GM21423 (cell line): ENCODE measurements at regions not wholly inside any gene's neighbourhood (a gene's known extent, or its start where the extent isn't known, plus 50 kb on each side); places are given as distances from the start of the nearest gene placed in this dataset.
"Not testable (repeated sequence)": the region's sequence is repeated elsewhere in the genome, so short reads cannot be mapped to it uniquely, and the experiment has no call there.

Source experiments
- ATAC-seq: cut with Tn5 transposase; IDR thresholded peaks from one replicate; pipeline ENCODE4 v1.9.1; 2021; ENCODE audit warnings: mild to moderate bottlenecking, moderate library complexity; ENCODE audit not compliant: unreplicated experiment

DNA sequence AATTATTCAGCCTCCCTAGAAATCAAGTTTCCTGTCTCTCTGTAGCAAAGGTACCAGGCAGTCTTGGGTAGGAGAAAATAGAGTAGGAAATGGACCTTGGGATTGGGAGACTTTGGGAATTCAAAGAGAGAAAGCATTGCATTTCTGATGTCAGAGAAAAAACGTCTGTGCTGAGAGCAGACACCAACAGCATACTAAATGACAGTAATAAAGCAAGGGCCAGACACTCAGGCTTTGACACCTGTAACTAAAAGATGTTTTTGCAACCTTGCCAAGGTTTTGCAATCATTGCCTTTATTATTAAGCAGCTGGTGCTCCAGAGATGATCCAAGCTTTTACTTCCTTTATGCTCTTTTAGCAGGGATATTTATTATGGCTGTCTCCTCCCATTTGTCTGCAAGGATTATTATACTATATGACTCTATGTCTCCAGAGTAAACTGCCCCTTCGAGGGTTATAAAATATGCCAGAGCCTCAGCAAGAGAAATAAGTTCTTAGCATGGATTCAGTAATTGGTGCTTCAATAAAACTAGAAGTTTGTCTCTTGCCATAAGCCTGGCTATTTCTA, 85.2 kb upstream of the GRAMD1B start:
- ATAC-seq: no peak

DNA sequence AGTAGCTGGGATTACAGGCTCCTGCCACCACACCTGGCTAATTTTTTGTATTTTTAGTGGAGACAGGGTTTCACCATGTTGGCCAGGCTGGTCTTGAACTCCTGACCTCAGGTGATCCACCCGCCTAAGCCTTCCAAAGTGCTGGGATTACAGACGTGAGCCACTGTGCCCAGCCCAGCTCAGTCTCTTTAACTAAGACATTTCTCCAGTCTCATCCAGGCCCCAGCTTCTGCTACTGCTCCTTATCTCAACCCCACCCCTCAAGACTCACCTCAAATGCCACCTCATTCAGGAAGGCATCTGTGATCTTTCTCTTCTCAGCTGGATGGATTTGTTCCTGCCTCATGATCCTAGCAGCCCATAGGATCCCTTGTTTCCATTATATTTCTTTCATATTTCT, 85.9 kb upstream of the GRAMD1B start:
- not testable (repeated sequence) for ATAC-seq

DNA sequence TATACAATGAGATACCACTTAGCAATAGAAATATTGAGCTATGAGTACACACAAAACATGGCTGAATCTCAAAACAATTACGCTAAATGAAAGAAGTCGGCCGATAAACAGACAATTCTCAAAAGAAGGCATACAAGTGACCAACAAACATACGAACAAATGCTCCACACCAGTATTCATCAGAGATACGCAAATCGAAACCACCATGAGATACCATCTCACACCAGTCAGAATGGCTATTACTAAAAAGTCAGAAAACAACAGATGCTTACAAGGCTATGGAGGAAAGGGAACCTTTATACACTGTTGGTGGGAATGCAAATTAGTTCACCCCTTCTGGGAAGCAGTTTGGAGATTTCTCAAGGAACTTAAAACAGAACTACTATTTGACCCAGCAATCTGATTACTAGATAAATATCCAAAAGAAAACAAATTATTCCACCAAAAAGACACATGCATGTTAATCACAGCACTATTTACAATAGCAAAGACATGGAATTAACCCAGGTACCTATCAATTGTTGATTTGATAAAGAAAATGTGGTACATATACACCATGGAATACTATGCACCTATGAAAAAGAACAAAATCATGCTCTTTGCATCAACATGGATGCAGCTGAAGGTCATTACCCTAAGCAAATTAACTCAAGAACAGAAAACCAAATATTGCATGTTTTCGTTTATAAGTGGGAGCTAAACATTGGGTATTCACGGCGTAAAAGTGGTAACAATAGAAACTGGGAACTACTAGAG, 90.9 kb upstream of the GRAMD1B start:
- ATAC-seq: no peak

DNA sequence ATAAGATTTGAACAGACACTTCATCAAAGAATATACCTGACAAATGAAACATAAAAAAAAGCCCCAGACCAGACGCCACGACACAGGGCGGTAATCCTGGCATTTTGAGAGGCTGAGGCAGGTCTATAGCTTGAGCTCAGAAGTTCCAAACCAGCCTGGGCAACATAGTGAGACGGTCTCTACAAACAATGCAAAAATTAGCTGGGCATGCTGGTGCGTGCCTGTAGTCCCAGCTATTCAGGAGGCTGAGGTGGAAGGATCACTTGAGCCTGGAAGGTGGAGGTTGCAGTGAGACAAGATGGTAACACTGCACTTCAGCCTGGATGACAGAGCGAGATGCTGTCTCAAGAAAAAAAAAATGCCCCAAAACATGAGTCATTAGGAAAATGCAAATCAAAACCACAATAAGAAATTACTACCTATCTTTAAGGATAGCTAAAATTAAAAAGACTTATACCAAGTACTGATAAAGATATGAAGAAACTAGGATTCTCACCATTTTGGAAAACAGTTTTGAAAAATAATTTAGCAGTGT, 91.7 kb upstream of the GRAMD1B start:
- ATAC-seq: no peak

DNA sequence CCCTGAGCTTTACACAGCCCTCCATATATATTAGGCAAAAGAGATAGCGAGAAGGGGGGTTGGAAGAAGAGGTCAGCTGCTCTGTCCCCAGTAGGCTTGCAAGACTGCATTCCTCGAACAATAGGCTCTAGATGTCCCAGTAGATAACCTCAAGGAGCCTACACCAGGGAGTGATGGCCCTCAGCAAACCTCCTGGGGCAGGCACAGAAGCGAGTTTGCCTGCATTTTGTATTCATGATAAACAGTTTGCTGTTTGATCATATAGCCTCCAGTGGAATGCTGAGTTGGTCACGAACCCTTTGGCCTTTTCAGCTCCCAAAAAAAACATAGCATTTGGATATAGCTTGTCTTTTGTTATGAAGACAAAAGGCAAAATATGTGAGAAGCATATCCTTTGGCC, 95.1 kb upstream of the GRAMD1B start:
- no peak for ATAC-seq

DNA sequence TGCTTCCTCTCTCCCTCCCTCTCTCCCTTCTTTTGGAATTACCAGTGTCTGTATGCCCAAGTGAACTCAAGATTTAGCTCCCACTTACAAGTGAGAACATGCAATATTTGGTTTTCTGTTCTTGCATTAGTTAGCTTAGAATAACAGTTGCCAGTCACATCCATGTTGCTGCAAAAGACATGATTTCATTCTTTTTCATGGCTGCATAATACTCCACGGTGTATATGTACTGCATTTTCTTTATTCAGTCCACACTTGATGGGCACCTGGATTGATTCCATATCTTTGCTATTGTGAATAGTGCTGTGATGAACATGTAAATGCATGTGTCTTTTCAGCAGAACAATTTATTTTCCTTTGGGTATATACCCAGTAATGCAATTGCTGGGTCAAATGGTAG, 97.5 kb upstream of the GRAMD1B start:
- not testable (repeated sequence) for ATAC-seq

DNA sequence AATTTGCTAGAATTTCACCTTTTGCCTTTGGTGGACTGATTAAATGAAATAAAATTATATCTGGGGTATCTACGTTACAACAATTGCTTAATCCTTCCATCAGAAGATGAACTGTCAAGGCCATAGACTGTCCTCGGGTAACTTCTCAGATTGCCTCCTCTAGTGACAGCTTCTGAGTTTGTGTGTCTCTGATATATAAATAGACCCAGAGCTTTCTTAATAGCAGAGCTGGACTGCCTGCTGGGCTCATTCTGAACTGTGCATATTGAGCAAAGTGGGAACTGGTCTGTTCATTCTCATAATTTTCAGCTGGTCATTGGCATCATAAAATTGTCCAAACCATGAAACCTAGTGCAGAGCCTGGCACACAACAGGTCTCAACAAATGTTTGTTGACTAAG, 99.1 kb upstream of the GRAMD1B start:
- no peak for ATAC-seq

DNA sequence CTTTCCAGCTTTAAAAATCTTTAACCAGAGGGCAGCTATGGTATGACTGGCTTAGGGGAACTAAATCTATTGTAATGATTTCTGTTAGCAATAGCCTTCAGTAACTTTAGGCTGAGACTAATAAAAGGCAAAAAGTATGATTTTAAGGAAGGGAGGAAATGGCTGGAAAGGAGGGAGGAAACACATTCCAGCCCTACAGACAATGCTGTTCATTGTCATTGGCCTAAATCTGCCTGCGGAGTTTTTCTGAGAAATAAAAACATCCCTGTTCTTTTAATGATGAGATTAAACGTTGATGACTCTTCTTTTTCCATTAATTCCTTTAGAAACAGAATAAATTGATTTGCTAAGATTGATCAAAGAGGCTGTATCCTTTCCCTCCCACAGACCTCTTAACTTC, 99.6 kb upstream of the GRAMD1B start:
- no peak for ATAC-seq

DNA sequence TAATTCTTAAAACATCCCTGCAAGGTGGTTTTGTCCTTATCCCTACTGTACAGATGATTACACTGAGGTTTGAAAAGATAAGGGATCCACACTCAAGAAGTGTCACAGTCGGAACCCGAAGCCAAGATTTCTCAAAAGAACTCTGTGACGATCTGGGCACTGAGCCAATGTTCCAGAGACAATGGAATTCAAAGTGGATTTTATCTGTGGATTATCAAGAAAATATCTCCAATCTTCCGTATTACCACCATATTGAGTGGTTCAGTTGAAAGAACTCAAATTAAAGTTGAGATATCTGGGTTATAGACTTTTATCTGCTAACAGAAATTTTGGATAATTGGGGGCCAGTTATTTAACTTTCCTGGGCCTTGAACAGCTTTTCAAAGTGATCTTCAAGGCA, 100.0 kb upstream of the GRAMD1B start:
- no peak for ATAC-seq

DNA sequence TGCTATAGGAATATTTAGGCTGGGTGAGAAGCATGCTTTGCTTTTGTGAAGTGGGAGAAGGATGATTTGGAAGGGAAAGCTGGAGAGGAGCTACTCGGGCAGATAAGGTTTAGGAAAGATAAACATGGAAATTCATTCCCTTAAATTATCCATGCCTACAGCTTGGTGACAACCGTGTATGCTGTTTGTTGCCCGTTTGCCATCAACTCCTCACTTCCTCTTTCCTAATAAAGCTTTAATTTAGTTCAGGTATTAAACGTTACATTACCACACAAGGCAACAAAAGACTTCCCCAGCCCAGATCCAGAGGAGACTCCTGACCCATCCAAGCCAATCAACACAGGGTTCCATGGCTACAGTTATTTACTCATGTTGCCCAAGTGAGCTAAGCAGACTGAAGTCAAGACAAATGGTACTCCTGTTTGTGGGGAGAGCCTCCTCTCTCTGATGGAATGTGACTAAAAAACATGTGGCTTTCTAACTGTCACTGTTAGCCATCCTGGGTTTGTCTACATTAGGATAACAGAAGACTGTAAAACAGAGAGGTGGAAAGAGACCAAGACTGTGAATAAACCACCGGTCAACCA, 101.7 kb upstream of the GRAMD1B start:
- no peak for ATAC-seq

DNA sequence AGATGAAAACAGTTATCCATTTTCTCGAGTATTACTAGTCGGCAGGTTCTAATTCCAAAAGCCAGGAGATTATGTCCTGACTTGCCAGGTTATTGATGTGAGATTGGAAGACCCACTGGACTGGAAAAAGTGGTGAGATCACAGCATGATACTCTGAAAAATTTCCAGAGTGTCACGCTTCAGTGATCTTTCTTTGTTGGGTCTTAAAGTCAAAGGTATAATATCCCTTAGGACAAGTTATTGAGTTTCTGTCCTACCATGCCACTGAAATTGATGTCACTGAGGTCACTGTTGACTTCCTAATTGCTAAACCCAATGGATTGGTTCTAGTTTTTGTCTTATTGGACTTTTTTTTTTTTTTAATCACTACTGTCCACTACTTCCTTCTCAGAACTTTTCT, 104.5 kb upstream of the GRAMD1B start:
- ATAC-seq: no peak

DNA sequence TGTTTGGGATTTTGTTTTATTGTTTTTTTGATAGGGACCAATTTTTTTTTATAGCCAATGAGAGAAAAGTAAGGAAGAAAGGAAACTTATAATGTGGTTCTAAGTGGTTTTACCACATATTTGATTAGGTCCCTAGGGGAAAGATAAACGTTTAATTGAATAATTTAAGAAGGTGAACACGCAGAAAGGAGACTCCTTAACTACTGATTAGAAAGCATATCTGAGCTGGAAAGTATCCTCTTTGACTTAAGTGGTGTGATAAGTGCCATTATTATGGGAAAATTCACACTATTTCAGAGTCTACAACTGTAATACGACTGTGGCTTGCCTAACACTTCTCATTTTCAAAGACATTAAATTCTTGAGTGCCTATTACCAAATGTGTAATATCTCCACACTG, 106.5 kb upstream of the GRAMD1B start:
- ATAC-seq: no peak

DNA sequence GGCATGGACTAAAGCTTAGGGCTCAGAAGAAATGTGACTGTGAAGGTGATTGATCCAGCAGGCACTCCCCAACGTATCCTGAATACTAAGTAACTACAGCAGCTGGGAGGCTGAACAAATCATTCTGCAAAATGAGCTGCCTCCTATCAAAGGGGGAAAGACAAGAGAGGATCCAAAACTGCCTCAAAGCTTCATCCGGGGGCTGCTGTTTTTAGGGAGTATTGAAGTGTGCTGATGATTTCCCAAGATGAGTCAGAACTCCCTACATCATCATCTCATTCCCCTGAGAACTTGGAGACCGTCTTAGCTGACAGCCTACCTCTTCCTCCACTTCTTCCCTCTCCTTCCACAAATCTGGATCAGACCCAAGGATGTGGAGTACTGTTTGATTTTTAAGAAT, 108.4 kb upstream of the GRAMD1B start:
- ATAC-seq: no peak

DNA sequence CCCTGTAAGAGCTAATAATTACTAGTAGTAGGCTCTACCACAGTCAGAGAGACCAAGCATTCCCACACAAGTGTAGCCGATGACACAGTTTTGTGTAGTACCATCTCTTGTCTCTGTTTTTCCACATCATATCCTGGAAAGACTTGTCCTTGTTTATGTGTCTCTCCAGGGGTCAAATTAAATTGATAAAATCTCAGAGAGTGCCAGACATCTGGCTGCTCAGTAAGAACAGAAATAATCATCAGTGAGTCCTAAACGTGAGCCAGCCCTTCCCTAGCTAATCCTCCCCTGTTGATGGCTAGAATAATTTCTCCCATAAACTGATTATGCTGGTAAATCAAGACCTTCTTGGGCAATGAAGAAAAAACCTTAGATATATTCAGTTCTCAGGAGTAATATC, 111.4 kb upstream of the GRAMD1B start:
- no peak for ATAC-seq

DNA sequence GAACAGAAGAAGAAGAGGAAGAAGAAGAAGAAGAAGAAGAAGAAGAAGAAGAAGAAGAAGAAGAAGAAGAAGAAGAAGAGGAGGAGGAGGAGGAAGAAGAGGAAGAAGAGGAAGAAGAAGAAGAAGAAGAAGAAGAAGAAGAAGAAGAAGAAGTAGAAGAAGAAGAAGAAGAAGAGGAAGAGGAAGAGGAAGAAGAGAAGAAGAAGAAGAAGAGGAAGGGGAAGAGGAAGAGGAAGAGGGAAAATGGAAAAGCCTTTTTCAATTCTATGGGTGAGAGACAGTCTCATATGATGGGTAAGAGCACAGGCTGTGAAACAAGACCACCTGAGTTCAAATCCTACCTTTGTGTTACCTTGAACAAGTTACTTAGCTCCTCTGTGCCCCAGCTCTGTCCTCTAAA, 111.9 kb upstream of the GRAMD1B start:
- not testable (repeated sequence) for ATAC-seq

DNA sequence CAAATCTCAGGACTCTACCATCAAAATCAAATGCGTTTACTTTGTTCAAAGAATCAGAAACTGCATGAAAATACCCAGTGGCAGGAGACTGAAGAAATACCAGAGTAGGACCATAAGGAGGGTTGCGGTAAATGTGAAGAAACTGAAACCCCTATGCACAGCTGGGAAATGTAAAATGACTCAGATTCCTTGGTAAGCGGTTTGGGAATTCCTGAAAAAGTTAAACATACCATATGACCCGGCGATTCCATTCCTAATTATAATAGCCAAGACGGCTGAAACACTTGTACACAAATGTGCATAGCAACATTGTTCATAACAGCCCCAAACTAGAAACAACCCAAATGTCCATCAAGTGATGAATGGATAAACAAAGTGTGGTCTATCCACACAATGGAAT, 114.1 kb upstream of the GRAMD1B start:
- ATAC-seq: no peak

DNA sequence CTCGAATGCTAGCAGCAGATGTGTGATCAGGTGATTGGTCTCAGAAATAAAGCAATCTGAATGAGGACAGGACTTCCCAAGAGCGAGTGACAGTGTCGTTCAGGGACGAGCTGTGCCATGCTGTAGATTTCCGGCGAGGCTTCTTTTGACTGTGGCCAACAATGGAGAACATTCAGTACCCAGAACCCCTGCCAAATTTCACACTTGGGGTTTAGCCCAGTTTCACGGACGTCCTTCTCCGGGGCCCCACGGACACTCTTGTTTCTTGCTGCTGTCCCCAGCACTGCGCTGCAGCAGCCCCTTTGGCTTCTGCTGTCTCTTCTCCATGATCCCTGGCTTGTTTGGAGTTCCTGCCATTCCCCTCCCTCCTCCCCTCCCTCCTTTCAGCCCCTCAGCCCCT, 115.1 kb upstream of the GRAMD1B start:
- ATAC-seq: no peak

DNA sequence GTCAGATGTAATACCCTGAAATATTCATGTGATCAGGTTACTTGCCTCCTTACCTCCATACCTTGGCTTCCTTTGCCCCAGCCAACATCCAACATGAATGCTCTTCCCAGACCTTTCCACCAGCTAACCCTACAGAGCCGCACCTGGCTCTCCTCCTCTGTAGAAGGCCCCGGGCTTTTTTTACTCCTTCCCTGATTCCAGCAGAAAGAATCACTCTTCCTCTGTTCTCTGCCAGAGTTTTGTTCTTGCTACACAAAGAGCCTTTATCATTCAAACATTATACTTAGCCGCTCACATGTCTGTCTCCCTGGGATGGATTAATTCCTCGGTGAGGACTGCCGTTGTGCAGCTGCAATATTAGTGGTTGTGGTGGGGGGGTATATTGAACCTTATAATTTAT, 116.8 kb upstream of the GRAMD1B start:
- ATAC-seq: no peak

DNA sequence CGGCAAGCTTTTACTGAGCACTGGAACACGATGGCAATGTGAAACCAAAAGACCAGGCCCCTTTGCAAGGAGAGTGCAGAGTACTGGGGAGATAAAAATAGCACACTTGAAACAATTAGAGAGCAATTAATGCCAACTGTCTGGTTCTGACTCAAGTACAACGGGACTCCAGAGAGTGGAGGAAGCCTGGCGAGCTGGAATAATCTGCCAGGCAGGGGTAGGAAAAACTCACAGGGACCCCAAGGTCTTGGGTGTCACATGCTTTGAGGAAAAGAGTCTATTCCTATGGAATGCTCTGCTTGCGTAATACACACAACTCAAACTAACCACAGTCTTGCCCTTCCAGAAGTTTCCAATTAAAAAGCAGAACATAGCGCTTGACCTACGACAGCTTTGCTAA, 113.0 kb upstream of the CLMP start:
- no peak for ATAC-seq

DNA sequence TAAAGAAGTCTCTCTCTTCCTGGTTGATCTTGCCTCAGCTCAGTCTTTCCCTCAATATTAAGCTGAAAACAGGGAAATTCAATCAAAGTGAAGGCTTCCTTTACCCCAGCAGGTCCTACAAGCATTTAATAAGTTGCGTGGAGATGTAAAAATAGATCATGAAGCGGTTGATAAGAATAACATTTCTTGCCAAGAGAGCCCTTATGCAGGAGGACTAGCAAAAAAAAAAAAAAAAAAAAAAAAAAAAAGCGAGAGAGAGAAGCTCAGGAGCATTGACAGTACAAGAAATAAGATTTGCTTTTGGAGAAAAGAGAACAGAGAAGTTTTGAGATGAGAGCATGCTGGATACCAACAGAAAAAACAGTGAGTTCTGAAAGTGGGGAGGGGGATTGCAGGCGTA, 112.2 kb upstream of the CLMP start:
- ATAC-seq: no peak

DNA sequence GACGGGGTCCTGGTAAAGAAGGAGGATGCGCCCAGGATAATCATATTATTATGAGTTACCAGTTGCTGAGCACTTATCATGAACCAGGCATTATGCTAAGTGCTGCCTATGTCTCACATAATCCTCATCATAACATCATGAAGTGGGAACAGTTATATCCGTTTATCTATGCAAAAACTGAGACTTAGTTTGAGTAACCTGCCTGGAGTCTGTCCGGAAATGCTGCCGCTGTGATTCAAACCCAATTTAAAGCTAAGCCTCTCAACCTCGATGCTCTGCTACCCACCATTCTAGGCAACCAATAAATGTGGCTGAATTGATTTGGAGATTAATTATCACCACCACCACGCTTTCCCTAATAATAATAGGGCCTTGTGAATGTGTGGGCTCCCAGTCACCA, 111.5 kb upstream of the CLMP start:
- no peak for ATAC-seq

DNA sequence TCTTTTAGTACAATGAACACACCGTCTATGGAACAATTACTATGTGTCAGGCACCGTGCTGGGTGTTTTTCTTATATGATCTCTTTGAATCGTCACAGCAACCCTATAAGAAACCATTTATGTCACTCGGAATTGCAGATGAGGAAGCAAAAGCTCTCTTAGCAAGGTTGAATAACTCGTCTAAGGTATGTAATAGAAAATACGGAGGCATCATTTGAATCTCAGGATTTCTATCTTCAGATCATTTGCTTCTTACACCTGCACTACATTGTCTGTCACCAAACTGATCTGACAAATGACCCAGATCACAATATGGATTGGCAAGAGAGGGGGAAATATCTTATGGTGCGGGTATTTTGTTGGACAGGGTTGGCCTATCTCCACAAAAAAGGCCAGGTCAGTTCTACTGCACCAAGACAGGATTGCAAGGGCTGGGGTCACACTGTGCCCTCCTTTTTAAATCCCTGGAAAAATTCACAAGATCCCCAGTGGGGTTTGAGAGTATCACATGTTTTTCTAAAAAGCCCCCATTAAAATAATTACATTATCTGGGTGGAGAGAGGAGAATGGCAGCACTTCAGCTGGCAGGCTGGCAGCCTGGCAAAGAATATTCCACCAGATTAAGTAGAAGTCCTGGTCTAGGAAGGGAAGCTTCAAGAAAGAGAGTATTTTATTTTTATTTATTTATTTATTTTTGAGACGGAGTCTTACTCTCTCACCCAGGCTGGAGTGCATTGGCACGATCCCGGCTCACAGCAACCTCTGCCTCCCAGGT, 110.7 kb upstream of the CLMP start:
- ATAC-seq: no peak
